ENCODE measurements at regions not wholly inside any gene's neighbourhood (a gene's known extent, or its start where the extent isn't known, plus 50 kb on each side); places are given as distances from the start of the nearest gene placed in this dataset.

DNA sequence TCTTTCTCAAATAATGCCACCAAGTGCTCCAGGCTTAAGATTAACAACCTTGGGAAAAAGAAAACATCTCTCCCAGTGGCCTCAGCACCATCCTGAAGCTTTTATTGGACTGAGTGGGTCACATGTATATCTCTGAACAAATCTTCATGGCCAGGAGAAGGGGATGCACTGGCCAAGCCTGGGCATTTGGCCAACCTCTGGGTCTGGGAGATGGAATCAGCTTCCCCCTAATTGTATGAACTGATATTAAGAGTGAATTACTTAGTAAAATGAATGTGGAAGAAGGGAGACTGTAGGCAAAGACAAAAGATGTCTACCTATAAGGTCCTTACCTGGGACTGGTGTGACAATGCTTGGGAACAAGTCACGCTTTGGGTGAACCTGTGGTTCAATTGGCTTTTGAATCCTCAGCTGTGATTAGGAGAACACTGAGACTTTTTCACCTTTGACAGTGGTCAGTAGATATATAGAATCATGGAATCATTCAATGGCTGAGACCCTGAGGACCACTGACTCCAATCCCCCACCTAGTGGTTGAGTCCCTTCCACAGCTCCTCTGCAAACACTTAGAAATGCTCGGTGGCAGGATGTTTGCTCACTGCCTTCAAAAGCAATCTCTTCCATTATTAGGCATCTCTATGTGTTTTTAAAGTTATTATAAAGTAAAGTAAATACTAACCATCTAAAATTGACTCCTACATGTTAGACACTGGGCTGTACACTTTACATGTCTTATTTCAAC lies 102.6 kb upstream of the ATP1A1 start:
- no peak for ATAC-seq

DNA sequence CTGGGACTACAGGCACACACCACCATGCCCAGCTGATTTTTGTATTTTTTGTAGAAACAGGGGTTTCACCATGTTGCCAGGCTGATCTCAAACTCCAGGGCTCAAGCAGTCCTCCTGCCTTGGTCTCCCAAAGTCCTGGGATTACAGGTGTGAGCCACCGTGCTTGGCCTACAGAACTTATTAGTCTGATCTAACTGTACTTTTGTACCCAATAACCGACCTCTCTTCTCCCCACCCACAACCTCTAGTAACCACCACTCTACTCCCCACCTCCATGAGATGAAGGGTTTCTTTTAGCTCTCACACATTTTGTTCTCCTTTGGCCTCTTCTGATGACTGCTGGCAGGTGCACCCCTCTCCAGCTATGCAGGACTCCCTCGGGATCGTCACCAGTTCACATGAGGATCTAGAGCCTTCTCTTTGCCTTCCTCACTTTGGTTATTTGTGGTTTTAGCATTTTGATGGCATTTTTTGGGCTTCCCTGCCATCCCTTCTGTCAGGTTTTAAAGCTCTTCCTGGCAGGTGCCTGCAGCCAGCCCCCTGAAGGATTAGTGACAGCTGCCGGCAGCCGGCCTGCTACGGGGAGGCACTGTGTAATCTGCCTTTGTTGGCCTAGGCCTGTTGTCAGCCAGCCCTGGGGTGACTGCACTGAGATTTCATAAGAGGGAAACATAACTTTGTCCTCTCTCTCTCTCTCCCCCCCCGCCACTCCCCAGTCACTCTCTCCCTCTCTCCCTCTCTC lies 99.8 kb upstream of the ATP1A1 start:
- Mint-ChIP-seq H3K4me3 (no peak overlapping the region), H3K36me3 (ENCODE audit: low read depth) (no peaks in the 10 kb centered on the region), H3K4me1 (no peaks in the 10 kb centered on the region; the same call in 2 of the 3 replicates), H3K9me3 (no peaks in the 10 kb centered on the region; the same call in 2 of the 3 replicates), H3K27ac (no peak overlapping the region), H3K27me3 (ENCODE audit: insufficient read depth, low read depth, poor library complexity) (no peaks in the 10 kb centered on the region)
- no peaks in the 10 kb centered on the region for H3K4me1 ChIP-seq (ENCODE audit: insufficient read depth)
- no peak overlapping the region for H3K4me3 ChIP-seq
- no peak overlapping the region for H3K4me2 ChIP-seq
- no peaks in the 10 kb centered on the region for H3F3A ChIP-seq (replicated peaks; ENCODE audit: low read depth)
- no peaks in the 10 kb centered on the region for H3K79me2 ChIP-seq (replicated peaks; ENCODE audit: insufficient read depth)
- no peaks in the 10 kb centered on the region for H3K27me3 ChIP-seq (ENCODE audit: insufficient read depth)
- no peak; the same call in 2 of the 3 replicates for ATAC-seq
- no peaks in the 10 kb centered on the region for H3K36me3 ChIP-seq (ENCODE audit: insufficient read depth)
- DNase-seq (ENCODE audit: low spot score), result no peak
- H4K20me1 ChIP-seq (replicated peaks; ENCODE audit: insufficient read depth), result no peaks in the 10 kb centered on the region
- no peak overlapping the region for H3K27ac ChIP-seq (ENCODE audit: low read depth)
- peaks cover 15% of the 10 kb centered on the region; the same call in 1 of the 2 replicates for H3K9me2 ChIP-seq (ENCODE audit: insufficient read depth)
- H2AFZ ChIP-seq, result no peak overlapping the region; the same call in 1 of the 2 replicates
- no peak for TF ChIP-seq POLR2AphosphoS5 (IDR thresholded peaks at IDR 0.05; ENCODE audit: low read depth)
- TF ChIP-seq CREB1 (CRISPR knock-in tag; IDR thresholded peaks at IDR 0.05; ENCODE audit: low read depth), result no peak
- no peak for TF ChIP-seq EZH2phosphoT487 (IDR thresholded peaks at IDR 0.05; ENCODE audit: unreplicated experiment)
- TF ChIP-seq, protein P1, sequence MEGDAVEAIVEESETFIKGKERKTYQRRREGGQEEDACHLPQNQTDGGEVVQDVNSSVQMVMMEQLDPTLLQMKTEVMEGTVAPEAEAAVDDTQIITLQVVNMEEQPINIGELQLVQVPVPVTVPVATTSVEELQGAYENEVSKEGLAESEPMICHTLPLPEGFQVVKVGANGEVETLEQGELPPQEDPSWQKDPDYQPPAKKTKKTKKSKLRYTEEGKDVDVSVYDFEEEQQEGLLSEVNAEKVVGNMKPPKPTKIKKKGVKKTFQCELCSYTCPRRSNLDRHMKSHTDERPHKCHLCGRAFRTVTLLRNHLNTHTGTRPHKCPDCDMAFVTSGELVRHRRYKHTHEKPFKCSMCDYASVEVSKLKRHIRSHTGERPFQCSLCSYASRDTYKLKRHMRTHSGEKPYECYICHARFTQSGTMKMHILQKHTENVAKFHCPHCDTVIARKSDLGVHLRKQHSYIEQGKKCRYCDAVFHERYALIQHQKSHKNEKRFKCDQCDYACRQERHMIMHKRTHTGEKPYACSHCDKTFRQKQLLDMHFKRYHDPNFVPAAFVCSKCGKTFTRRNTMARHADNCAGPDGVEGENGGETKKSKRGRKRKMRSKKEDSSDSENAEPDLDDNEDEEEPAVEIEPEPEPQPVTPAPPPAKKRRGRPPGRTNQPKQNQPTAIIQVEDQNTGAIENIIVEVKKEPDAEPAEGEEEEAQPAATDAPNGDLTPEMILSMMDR (conservative IDR thresholded peaks at IDR 0.05; ENCODE audit: low read depth in 2 of 2), result no peak
- TF ChIP-seq, protein P2, sequence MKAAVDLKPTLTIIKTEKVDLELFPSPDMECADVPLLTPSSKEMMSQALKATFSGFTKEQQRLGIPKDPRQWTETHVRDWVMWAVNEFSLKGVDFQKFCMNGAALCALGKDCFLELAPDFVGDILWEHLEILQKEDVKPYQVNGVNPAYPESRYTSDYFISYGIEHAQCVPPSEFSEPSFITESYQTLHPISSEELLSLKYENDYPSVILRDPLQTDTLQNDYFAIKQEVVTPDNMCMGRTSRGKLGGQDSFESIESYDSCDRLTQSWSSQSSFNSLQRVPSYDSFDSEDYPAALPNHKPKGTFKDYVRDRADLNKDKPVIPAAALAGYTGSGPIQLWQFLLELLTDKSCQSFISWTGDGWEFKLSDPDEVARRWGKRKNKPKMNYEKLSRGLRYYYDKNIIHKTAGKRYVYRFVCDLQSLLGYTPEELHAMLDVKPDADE (IDR thresholded peaks at IDR 0.05), result no peak
- TF ChIP-seq NANOG (IDR thresholded peaks at IDR 0.05; ENCODE audit: borderline replicate concordance), result no peak
- no peak for TF ChIP-seq STAT1 (IDR thresholded peaks at IDR 0.05; ENCODE audit: unreplicated experiment)

More for the DNA sequence above, 102.6 kb upstream of the ATP1A1 start:
- Histone ChIP-seq H3K27me3 (ENCODE audit: insufficient read depth) (no peaks in the 10 kb centered on the region), H3F3A (replicated peaks; ENCODE audit: low read depth) (no peaks in the 10 kb centered on the region), H3K27ac (ENCODE audit: low read depth) (no peak overlapping the region), H4K20me1 (replicated peaks; ENCODE audit: insufficient read depth) (no peaks in the 10 kb centered on the region), H3K4me3 (no peak overlapping the region), H3K4me2 (no peak overlapping the region), H3K9me2 (ENCODE audit: insufficient read depth) (0 out of 2 replicates have a peak, but pooled peaks cover 16% of the 10 kb centered on the region), H3K36me3 (ENCODE audit: insufficient read depth) (no peaks in the 10 kb centered on the region), H3K79me2 (replicated peaks; ENCODE audit: insufficient read depth) (no peaks in the 10 kb centered on the region), H3K4me1 (ENCODE audit: insufficient read depth) (no peaks in the 10 kb centered on the region), H2AFZ (no peak overlapping the region)
- Mint-ChIP-seq H3K27ac (no peak overlapping the region), H3K4me3 (no peak overlapping the region), H3K9me3 (no peaks in the 10 kb centered on the region; the same call in 2 of the 3 replicates), H3K36me3 (ENCODE audit: low read depth) (no peaks in the 10 kb centered on the region), H3K27me3 (ENCODE audit: insufficient read depth, low read depth, poor library complexity) (no peaks in the 10 kb centered on the region), H3K4me1 (no peaks in the 10 kb centered on the region; the same call in 2 of the 3 replicates)
- TF ChIP-seq, protein P1 (conservative IDR thresholded peaks at IDR 0.05; ENCODE audit: low read depth in 2 of 2), result peak; percentile 25 to 59; a peak in 3 of 4 replicates
- no peak for TF ChIP-seq POLR2AphosphoS5 (IDR thresholded peaks at IDR 0.05; ENCODE audit: low read depth)
- peak; percentile 25 for DNase-seq (ENCODE audit: low spot score)
